ENCODE measurements at regions not wholly inside any gene's neighbourhood (a gene's known extent, or its start where the extent isn't known, plus 50 kb on each side); places are given as distances from the start of the nearest gene placed in this dataset.
"Not testable (repeated sequence)": the region's sequence is repeated elsewhere in the genome, so short reads cannot be mapped to it uniquely, and the experiment has no call there.

GRCh38 chr4:112775801-112776200, 138.9 kb downstream of the LARP7 start:
- no peak for DNase-seq

- no peak for DNase-seq
These were observed 139.6 kb downstream of the LARP7 start for GRCh38 chr4:112776535-112776934.

DNA sequence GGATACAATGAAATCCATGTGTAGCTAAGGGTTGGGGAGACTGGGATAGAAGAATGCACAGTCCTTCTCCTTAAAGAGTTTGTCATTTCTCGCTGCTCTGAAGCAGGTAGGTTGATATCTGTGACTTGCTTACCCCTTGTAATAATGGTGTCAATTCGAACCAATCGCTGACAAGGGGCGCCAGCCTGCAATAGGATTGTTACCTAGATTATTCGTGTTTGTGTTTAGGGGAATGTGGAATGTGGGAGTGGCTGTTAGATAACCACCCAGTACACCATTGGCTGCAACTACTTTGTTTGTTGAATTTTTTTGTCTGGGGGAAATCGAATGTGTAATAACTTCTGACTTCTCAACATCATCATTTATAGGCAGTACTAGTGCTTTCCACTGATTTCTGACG, 141.6 kb downstream of the LARP7 start:
- DNase-seq, result no peak

DNA sequence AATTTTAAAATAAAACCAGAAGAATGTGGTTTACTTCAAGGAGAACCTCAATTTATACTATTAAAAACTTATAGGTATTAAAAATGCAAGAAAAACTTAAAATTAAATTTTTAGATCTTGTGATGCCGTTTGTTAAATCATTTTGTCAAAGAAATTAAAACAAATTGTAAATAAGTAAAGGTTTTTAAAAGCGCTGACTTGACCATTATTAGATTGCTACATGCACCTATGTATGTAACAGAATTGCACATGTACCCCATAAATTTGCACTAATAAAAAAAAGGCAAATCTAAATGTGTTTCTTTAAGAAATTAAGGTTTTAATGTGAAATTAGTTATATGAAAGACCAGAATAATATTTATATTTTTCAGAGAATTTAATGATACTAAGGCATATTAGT, 156.1 kb downstream of the LARP7 start:
- DNase-seq, result no peak

DNA sequence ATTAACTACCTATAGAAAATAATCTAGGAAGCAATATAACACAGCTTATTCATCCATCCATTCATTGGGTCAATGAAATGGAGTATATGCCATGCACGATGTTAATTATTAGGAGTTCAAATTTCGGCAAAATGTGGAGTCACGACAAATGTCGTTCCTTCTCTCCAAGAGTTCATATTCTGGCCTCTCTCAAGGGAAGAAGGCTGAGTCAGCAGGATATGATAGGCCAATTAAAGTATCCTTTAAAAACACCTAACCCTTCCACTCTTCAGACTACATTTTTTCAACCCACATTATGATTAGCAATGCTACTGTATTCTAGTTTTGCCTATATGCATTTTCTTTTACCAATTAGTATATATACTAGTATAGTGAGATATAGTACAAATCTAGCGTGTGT, 163.1 kb downstream of the LARP7 start:
- DNase-seq, result no peak

DNA sequence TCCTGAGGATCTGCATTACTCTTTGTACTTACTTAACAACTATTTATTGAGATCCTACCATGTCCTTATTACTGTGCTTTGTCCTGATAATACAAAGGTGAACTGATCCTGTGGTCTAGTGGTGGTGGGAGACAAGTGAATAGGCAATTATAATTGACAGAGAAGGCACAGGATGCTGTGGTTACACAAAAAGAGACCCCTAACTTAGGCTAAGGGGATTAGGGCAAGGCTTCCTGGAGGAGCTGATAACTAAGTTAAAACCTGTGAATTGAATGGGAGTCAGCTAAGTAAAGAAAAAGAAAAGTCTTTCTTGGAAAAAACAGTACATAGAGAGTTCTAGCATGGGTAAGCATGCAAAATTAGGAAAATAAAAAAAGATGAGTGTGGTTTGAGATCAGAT, 164.4 kb downstream of the LARP7 start:
- DNase-seq, result no peak

DNA sequence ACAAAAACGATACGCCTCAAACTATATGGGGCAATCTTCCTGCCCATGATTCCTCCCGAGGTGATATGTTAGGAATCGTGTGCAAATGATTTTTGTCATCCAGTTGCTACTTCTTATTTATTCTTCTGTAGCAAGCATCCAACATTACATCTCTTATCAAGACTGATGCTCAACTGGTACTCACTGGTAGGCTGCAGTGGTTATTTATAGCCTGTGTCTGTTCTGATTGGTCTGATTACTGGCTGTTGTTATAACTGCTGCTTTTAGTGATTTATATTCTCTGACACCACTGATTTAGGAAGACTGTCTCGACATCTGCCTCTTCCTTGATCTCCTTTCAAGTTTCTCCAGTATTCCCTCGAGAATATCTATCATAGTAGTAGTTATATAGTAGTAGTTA, 165.8 kb downstream of the LARP7 start:
- no peak for DNase-seq

- no peak for DNase-seq
These were observed 170.1 kb downstream of the LARP7 start for GRCh38 chr4:112807083-112807482.

DNA sequence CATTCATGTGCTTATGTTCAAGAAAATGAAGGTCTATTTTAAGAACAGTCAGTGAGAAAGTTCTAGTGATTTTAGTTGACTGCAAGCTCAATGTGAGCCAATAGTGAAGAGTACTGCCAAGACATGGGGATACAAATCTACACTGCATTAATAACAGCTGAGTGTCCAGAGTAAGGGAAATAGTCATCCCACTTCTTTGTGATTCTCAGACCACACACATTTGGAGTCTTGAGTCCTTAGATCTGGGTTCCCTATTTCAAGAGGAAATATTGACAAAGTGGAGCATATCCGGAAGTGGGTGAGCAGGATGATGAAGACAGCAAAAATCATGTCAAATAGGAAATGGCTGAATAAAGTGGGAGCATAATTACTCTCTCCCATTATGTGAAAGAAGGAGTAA, 171.1 kb downstream of the LARP7 start:
- no peak for DNase-seq

GRCh38 chr4:112813790-112814189, 176.8 kb downstream of the LARP7 start:
- DNase-seq, result no peak

DNA sequence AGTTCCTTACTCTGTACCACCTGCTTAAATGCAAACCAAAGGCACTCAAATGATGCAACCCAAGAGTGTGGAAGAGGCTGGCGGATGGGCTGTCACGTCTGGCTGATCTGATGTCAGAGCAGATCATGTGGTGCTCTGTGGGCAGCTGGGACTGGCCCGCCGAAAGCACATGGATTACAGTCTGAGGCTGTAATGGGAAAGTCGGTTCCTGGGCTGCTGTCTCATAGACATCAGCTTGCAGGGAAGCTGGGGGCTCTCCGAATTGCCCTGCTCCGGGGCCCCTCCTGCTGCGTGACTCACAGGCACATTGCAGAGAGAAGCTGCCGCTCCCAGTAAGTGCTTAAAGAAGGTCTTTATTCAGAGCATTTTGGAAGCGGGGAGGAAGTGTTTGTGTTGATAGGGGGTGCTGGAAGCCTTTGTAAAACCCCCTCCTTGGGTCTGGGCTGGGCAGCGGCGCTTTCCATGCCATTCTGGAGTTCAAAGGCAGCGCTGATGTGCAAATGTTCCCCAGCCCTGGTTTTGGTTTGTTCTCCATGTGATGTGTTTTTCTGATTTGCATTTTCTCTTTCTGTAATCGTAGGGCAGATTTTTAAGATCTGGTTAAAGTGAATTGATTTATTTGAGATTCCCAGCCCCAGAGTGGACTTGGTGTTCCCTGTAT, 181.1 kb downstream of the LARP7 start:
- peak; percentile 33 for DNase-seq

DNA sequence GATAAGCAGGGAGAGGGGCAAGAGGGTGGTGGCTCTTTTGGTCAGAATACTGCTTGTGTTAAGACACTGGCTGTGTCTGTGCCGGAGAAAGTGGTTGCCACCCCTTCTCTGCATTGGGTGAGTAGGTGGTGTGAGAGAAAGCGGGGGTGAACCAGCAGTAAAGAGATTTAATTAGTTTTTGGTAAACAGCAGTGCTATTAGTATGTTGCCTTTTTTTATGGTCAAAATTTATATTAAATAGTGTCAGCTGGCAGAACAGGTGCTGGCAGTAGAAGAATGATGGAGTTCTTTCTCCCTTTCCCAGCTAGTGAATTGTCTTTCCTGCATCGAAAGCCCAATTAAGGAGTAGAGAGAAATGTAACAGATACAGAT, 181.6 kb downstream of the LARP7 start:
- DNase-seq, result no peak

DNA sequence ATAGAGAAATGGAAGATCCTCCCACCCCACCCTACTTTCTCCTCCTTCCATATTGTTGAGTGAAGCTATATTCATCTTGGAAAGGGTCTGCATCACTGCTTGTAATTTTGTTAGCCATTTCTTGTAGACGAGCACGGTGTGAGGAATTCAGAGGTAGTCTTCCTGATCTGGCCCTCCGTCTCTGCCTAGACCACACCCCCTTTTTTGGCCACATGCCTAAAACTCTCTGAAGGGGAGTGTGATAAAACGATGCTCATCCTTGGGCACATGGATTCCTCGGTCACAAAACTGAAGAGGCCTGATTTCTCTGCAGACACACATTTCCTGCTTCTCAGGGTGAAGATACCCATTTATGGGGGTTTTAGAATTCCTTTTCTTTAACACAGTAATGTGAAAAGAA, 182.8 kb downstream of the LARP7 start:
- no peak for DNase-seq

DNA sequence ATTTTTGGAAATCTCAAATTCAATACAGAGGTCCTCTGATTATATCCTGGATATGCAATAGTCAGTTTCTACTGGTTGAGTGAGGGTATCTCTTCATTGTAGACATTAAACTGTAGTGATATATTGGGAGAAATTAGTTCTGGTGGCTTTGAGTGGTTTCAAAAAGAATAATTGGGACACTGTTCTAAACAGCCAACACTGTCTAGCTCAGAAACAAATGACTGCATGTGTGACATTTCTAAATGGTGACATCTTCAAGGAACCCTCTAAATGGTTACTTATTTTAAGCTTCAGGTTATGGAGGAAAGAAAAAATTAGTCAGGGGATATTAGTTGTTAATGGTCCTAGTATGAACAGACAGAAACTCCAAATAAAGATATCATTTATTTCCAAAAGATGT, 186.2 kb downstream of the LARP7 start:
- DNase-seq, result no peak

GRCh38 chr4:112823606-112824005, 186.7 kb downstream of the LARP7 start:
- no peak for DNase-seq

GRCh38 chr4:112830753-112831386, 193.9 kb downstream of the LARP7 start:
- DNase-seq, result no peak

DNA sequence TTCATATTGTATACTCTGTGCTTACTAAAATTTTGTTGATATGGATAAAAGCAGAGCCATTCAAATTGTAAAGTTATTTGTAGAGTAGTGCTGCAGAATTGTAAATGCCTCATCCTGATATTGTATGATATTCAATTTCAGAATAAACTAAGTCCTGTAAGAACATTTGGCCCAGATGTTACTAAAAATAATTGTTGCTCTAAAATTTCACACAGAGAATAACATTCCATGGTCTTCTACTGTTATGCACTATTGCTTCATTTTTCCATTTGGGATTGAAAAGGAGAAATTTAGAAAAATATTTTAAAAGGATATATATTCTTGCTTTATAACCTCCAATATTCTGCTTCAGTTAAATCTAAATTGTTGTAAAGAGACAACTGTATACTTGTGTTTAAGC, 195.6 kb downstream of the LARP7 start:
- DNase-seq, result no peak

- DNase-seq, result no peak
These were observed 200.0 kb downstream of the LARP7 start for GRCh38 chr4:112836895-112837294.

DNA sequence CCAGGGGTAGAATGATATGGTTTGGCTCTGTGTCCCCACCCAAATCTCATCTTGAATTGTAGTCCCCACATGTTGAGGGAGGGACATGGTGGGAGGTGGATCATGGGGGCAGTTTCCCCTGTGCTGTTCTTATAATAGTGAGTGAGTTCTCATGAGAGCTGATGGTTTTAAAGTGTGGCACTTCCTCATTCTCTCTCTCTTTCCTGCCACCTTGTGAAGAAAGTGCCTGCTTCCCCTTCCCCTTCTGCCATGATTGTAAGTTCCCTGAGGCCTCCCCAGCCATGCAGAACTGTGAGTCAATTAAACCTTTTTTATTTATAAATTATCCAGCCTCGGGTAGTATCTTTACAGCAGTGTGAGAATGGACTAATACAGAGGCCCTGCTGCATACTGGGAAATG, 201.1 kb downstream of the LARP7 start:
- not testable (repeated sequence) for DNase-seq

- DNase-seq, result no peak
These were observed 203.1 kb downstream of the LARP7 start for GRCh38 chr4:112840061-112840460.

DNA sequence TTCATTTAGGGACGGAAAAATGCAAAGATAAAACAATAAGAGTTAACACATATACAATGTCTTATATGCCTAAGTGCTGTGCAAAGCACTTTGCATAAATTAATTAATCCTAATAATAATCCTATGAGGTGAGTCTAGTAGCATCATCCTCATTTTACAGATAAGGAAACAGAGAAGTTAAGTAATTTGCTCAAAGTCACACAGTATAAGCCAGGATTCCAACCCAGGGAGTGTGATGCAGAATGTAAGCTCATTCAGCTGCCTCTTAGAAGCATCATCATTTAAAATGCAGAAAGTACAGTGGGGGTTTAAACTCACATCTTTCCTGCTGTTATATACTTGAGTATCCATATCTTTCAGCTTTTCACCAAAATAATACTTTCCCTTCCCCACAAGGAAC, 203.7 kb downstream of the LARP7 start:
- no peak for DNase-seq

DNA sequence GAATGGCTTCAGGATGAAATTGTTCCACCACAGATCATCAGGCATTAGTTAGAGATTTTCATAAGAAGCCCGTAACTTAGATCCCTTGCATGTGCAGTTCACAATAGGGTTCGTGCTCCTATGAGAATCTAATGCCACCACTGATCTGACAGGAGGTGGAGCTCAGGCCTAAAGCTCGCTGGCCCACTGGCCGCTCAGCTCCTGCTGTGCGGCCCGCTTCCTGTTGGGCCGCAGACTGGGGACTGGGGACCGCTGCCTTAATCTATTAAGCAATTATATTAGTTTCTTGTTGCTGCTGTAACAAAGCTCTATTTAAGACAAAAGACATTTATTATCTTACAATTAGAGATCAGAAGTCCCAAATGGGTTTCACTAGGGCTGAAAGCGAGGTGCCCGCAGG, 205.6 kb downstream of the LARP7 start:
- no peak for DNase-seq

GRCh38 chr4:112845386-112845785, 204.1 kb upstream of the ANK2 start:
- no peak for DNase-seq

GRCh38 chr4:112847045-112847444, 202.4 kb upstream of the ANK2 start:
- no peak for DNase-seq

DNA sequence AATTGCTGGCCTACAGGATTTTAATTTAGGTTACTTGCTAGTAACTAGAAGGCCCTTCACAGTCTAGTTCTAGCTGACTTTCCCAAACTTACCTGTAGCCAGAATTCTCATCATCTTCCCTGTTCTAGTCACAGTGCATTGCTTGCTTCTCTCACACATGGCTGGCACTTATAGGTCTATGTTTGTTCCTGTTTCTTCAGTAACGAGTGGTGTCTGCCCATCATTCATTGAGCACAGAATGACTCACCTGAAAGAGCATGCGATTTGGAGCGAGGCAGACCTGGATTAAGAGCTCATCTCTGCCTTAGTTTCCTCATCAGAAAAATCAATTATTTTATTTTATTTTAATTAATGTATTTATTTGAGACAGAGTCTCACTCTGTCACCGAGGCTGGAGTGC, 201.7 kb upstream of the ANK2 start:
- no peak for DNase-seq

Data from left kidney (tissue), 1 donor.